H1 (cell line): ENCODE measurements at regions not wholly inside any gene's neighbourhood (a gene's known extent, or its start where the extent isn't known, plus 50 kb on each side); places are given as distances from the start of the nearest gene placed in this dataset.

Experiments
- CTCF ChIA-PET: fragments of 300-600 bp; sonication (Branson Sonifier 250); formaldehyde crosslinking; loops from one replicate; lab custom pipeline; 2021; ENCODE audit not compliant: partially characterized antibody; lab: Charles Lee
- POLR2A ChIA-PET: fragments of 300-600 bp; sonication (Branson Sonifier 250); formaldehyde crosslinking; loops from one replicate; lab custom pipeline; 2021; ENCODE audit warnings: inconsistent platforms; ENCODE audit not compliant: partially characterized antibody; lab: Charles Lee
- DNase-seq, 2 experiments: peaks; one replicate each; pipeline versions ENCODE4 v3.0.0 to v3.0.0-alpha.2; 2010 to 2022; ENCODE audit warnings: low spot score in 2 of 2, low read depth in 1 of 2, mixed read lengths in 1 of 2
- FAIRE-seq: peaks from 2 replicates; lab custom pipeline; 2011; peaks lifted over from hg19 to GRCh38; lab: Jason Lieb, UNC
- H2AFZ ChIP-seq: 2 replicates; pipeline ENCODE4 v1.8.1; 2012; ENCODE audit warnings: low read length, inconsistent platforms
- H2AK5ac ChIP-seq: 2 replicates; pipeline ENCODE4 v1.6.1; 2013; ENCODE audit warnings: low read depth, low read length
- H2BK120ac ChIP-seq: replicated peaks from 2 replicates; pipeline ENCODE3; 2013; ENCODE audit warnings: low read depth, low read length, inconsistent platforms
- H2BK12ac ChIP-seq: 2 replicates; pipeline ENCODE4 v1.6.1; 2013; ENCODE audit warnings: low read depth, low read length
- H2BK15ac ChIP-seq: 2 replicates; pipeline ENCODE4 v1.6.1; 2013; ENCODE audit warnings: low read length
- H2BK20ac ChIP-seq: 2 replicates; pipeline ENCODE4 v1.6.1; 2013; ENCODE audit warnings: low read length
- H2BK5ac ChIP-seq: 2 replicates; pipeline ENCODE4 v1.6.1; 2013; ENCODE audit warnings: low read depth, low read length
- H3K14ac ChIP-seq: 2 replicates; pipeline ENCODE4 v1.6.1; 2013; ENCODE audit warnings: inconsistent platforms; ENCODE audit not compliant: insufficient read length
- H3K18ac ChIP-seq: 2 replicates; pipeline ENCODE4 v1.6.1; 2013; ENCODE audit warnings: low read length; ENCODE audit errors: extremely low read depth
- H3K23ac ChIP-seq: 2 replicates; pipeline ENCODE4 v1.6.1; 2013; ENCODE audit warnings: inconsistent platforms; ENCODE audit not compliant: insufficient read length
- H3K23me2 ChIP-seq: 2 replicates; pipeline ENCODE4 v1.6.1; 2013; ENCODE audit warnings: low read depth, low read length
- H3K27ac ChIP-seq: 2 replicates; pipeline ENCODE4 v1.6.1; 2011; ENCODE audit warnings: low read depth, low read length, inconsistent platforms
- H3K27me3 ChIP-seq, 4 experiments: replicated peaks in 1 of 4; 1 replicate in 1 of 4; 2 replicates in 3 of 4; pipeline versions ENCODE4 v1.6.1 to v1.8.1; 2011 to 2013; ENCODE audit warnings: low read length in 3 of 4, mild to moderate bottlenecking in 3 of 4, inconsistent platforms in 2 of 4, mixed read lengths in 2 of 4, moderate library complexity in 1 of 4; ENCODE audit not compliant: control insufficient read depth in 3 of 4, insufficient read depth in 3 of 4; ENCODE audit errors: extremely low read depth in 1 of 4
- H3K36me3 ChIP-seq, 4 experiments: 2 replicates each; pipeline versions ENCODE4 v1.6.1 to v1.8.1; 2011 to 2013; ENCODE audit warnings: mild to moderate bottlenecking in 4 of 4, low read length in 3 of 4, moderate library complexity in 2 of 4, control low read depth in 1 of 4, inconsistent platforms in 1 of 4; ENCODE audit not compliant: insufficient read depth in 4 of 4, control insufficient read depth in 2 of 4
- H3K4ac ChIP-seq: replicated peaks from 2 replicates; pipeline ENCODE3; 2013; ENCODE audit warnings: low read length, low read depth, mixed read lengths, inconsistent platforms; ENCODE audit not compliant: insufficient read length
- H3K4me1 ChIP-seq, 4 experiments: replicated peaks in 1 of 4; 1 replicate in 1 of 4; 2 replicates in 3 of 4; pipeline versions ENCODE4 v1.6.1 to v1.8.1; 2011 to 2013; ENCODE audit warnings: low read length in 3 of 4, inconsistent platforms in 2 of 4, mixed read lengths in 1 of 4; ENCODE audit not compliant: insufficient read depth in 4 of 4, control insufficient read depth in 3 of 4
- H3K4me2 ChIP-seq, 2 experiments: 2 replicates each; pipeline versions ENCODE4 v1.6.1 to v1.8.1; 2011 to 2013; ENCODE audit warnings: low read depth in 2 of 2, low read length in 2 of 2, control low read depth in 1 of 2, inconsistent platforms in 1 of 2, mild to moderate bottlenecking in 1 of 2; ENCODE audit not compliant: insufficient read depth in 1 of 2
- H3K4me3 ChIP-seq, 4 experiments: fragments of 200-600, 300-600 bp in 1 of 4; sonication (generic), shearing (Covaris generic), sonication (Bioruptor Twin) in 1 of 4; 2 replicates each; pipeline versions ENCODE4 v1.5.1 to v1.8.1; 2011 to 2016; ENCODE audit warnings: low read length in 4 of 4, low read depth in 3 of 4, control low read depth in 2 of 4, inconsistent platforms in 2 of 4, mild to moderate bottlenecking in 2 of 4, mixed read lengths in 1 of 4, moderate library complexity in 1 of 4; ENCODE audit not compliant: insufficient read depth in 2 of 4; ENCODE audit errors: extremely low read depth in 1 of 4
- H3K56ac ChIP-seq: replicated peaks from 2 replicates; pipeline ENCODE3; 2013; ENCODE audit warnings: low read depth, mild to moderate bottlenecking, mixed read lengths, low read length, inconsistent platforms; ENCODE audit not compliant: insufficient read length
- H3K79me1 ChIP-seq: 2 replicates; pipeline ENCODE4 v1.6.1; 2013; ENCODE audit warnings: low read depth, low read length, control low read depth
- H3K79me2 ChIP-seq, 2 experiments: 2 replicates each; pipeline versions ENCODE4 v1.6.1 to v1.8.1; 2012 to 2013; ENCODE audit warnings: low read length in 2 of 2, mild to moderate bottlenecking in 2 of 2, inconsistent platforms in 1 of 2; ENCODE audit not compliant: insufficient read depth in 2 of 2, control insufficient read depth in 1 of 2
- H3K9ac ChIP-seq, 4 experiments: replicated peaks in 1 of 4; 1 replicate in 1 of 4; 2 replicates in 3 of 4; pipeline versions ENCODE4 v1.6.1 to v1.8.1; 2011 to 2013; ENCODE audit warnings: low read depth in 3 of 4, low read length in 3 of 4, control low read depth in 2 of 4, mild to moderate bottlenecking in 2 of 4, moderate library complexity in 2 of 4, inconsistent platforms in 1 of 4; ENCODE audit errors: extremely low read depth in 1 of 4
- H3K9me3 ChIP-seq, 2 experiments: 2 replicates each; pipeline versions ENCODE4 v1.6.1 to v1.8.1; 2012 to 2013; ENCODE audit warnings: mild to moderate bottlenecking in 2 of 2, moderate library complexity in 2 of 2, control low read depth in 1 of 2, inconsistent platforms in 1 of 2, low read depth in 1 of 2, low read length in 1 of 2, mixed read lengths in 1 of 2; ENCODE audit not compliant: insufficient read depth in 2 of 2
- H4K20me1 ChIP-seq, 2 experiments: replicated peaks in 1 of 2; 2 replicates each; pipeline versions ENCODE3 to v1.8.1; 2011 to 2013; ENCODE audit warnings: inconsistent platforms in 2 of 2, low read length in 2 of 2, mild to moderate bottlenecking in 1 of 2; ENCODE audit not compliant: insufficient read depth in 2 of 2, control insufficient read depth in 1 of 2
- H4K5ac ChIP-seq: 2 replicates; pipeline ENCODE4 v1.6.1; 2013; ENCODE audit warnings: low read length, low read depth, mixed read lengths, inconsistent platforms; ENCODE audit not compliant: insufficient read length
- H4K8ac ChIP-seq: 2 replicates; pipeline ENCODE4 v1.8.0; 2013; ENCODE audit warnings: mild to moderate bottlenecking, moderate library complexity, low read length, inconsistent platforms; ENCODE audit not compliant: insufficient read depth; ENCODE audit errors: extremely low read depth
- H4K91ac ChIP-seq: replicated peaks from 2 replicates; pipeline ENCODE3; 2013; ENCODE audit warnings: low read length, mixed read lengths, inconsistent platforms; ENCODE audit not compliant: insufficient read length
- ATF2 ChIP-seq: IDR thresholded peaks from 2 replicates; pipeline ENCODE4 v1.6.1; 2012; ENCODE audit warnings: low read length, inconsistent platforms
- BACH1 ChIP-seq: IDR thresholded peaks from 2 replicates; pipeline ENCODE4 v1.6.1; 2012; ENCODE audit warnings: low read length, improper control_type of control experiment
- HDAC2 ChIP-seq, 2 experiments: fragments of 300-600 bp in 1 of 2; sonication (generic) in 1 of 2; IDR thresholded peaks; 2 replicates each; pipeline ENCODE4 v1.6.1; 2011 to 2012; ENCODE audit warnings: low read depth in 2 of 2, low read length in 2 of 2, mild to moderate bottlenecking in 2 of 2, moderate library complexity in 2 of 2, borderline replicate concordance in 1 of 2, inconsistent platforms in 1 of 2
- KDM5A ChIP-seq: fragments of 200-600 bp; IDR thresholded peaks from 2 replicates; pipeline ENCODE4 v1.7.1; 2012; ENCODE audit warnings: mild to moderate bottlenecking, low read length, inconsistent platforms, mixed read lengths
- MAX ChIP-seq: IDR thresholded peaks from 2 replicates; pipeline ENCODE4 v1.6.1; 2012; ENCODE audit warnings: inconsistent platforms
- TEAD4 ChIP-seq: IDR thresholded peaks from 2 replicates; pipeline ENCODE4 v1.6.1; 2012; ENCODE audit warnings: low read depth, low read length, inconsistent platforms, mixed read lengths
- WGBS, 2 experiments: shearing (Covaris generic) in 1 of 2; methylation state at CpG; one replicate each; pipeline versions ENCODE4 v1.1.6 to v1.1.7; 2013 to 2015; ENCODE audit warnings: low lambda C conversion rate in 2 of 2, mixed read lengths in 2 of 2, inconsistent platforms in 1 of 2, low coverage in 1 of 2, missing lambda C conversion rate in 1 of 2; ENCODE audit not compliant: insufficient replicate concordance in 2 of 2, insufficient coverage in 1 of 2, insufficient read length in 1 of 2; ENCODE audit errors: extremely low coverage in 1 of 2, missing lambda C conversion rate in 1 of 2; 5-methylcytosine and 5-hydroxymethylcytosine counted together

- no peak overlapping the region for H3K23ac ChIP-seq
- H3K4ac ChIP-seq, result no peak overlapping the region
- H2AFZ ChIP-seq, result no peak overlapping the region
- CTCF ChIA-PET, result interaction anchor here (0.9 to 2.4 kb wide), 13 partner anchors 9 to 291 kb away, joined by 3 to 12 read pairs (median 4); no protein-coding TSS in a partner anchor
- no peak overlapping the region for H4K5ac ChIP-seq
- no peaks in the 10 kb centered on the region for H3K79me2 ChIP-seq
- H3K27ac ChIP-seq, result no peak overlapping the region
- H4K91ac ChIP-seq, result no peak overlapping the region
- H4K20me1 ChIP-seq, result no peaks in the 10 kb centered on the region
- peaks cover 0 to 5% (median under 1%) of the 10 kb centered on the region in 4 experiments; a peak in 1 of 7 replicates for H3K4me1 ChIP-seq
- no peak overlapping the region for H3K9ac ChIP-seq
- WGBS, 2 experiments, result 87% methylated on average over 1 of the region's 1 CpG; no CpG with 5 or more reads in 1 of the 2 experiments
- H3K9me3 ChIP-seq, result peaks cover 0 to 4% of the 10 kb centered on the region in 2 experiments; a peak in 1 of 4 replicates
- no peak overlapping the region for H2BK120ac ChIP-seq
- H3K36me3 ChIP-seq, result no peaks in the 10 kb centered on the region
- no peak overlapping the region for H4K8ac ChIP-seq
- TF ChIP-seq MAX (no peak), ATF2 (no peak), KDM5A (no peak), HDAC2 (IDR thresholded peaks at IDR 0.05; ENCODE audit: borderline replicate concordance in 1 of 2, low read depth in 2 of 2, low read length in 2 of 2) (no peak), BACH1 (no peak), TEAD4 (no peak)
- FAIRE-seq (no peak), DNase-seq (no peak)
- H2BK5ac ChIP-seq, result no peak overlapping the region
- H2AK5ac ChIP-seq, result no peak overlapping the region
- no peaks in the 10 kb centered on the region for H3K23me2 ChIP-seq
- H3K56ac ChIP-seq, result no peak overlapping the region
- no peaks in the 10 kb centered on the region for H3K79me1 ChIP-seq
- H3K14ac ChIP-seq, result no peak overlapping the region
- POLR2A ChIA-PET, result no interaction called here
- no peak overlapping the region for H3K4me2 ChIP-seq
- no peak overlapping the region for H2BK12ac ChIP-seq
- H3K18ac ChIP-seq, result no peak overlapping the region
- H3K4me3 ChIP-seq, result no peak overlapping the region
- H3K27me3 ChIP-seq, result peaks cover 0 to 1% (median 0%) of the 10 kb centered on the region in 4 experiments; a peak in 1 of 7 replicates
- H2BK20ac ChIP-seq, result no peak overlapping the region
- no peak overlapping the region; the same call in 1 of the 2 replicates for H2BK15ac ChIP-seq
Observed at GRCh38 chr3:182393151-182393550, 400.2 kb upstream of the ATP11B start.
